H1 (cell line): ENCODE measurements at regions not wholly inside any gene's neighbourhood (a gene's known extent, or its start where the extent isn't known, plus 50 kb on each side); places are given as distances from the start of the nearest gene placed in this dataset.

Experiments used
- CTCF ChIA-PET: fragments of 300-600 bp; sonication (Branson Sonifier 250); formaldehyde crosslinking; loops from one replicate; lab custom pipeline; 2021; ENCODE audit not compliant: partially characterized antibody; lab: Charles Lee
- POLR2A ChIA-PET: fragments of 300-600 bp; sonication (Branson Sonifier 250); formaldehyde crosslinking; loops from one replicate; lab custom pipeline; 2021; ENCODE audit warnings: inconsistent platforms; ENCODE audit not compliant: partially characterized antibody; lab: Charles Lee
- DNase-seq, 2 experiments: peaks; one replicate each; pipeline versions ENCODE4 v3.0.0 to v3.0.0-alpha.2; 2010 to 2022; ENCODE audit warnings: low spot score in 2 of 2, low read depth in 1 of 2, mixed read lengths in 1 of 2
- FAIRE-seq: peaks from 2 replicates; lab custom pipeline; 2011; peaks lifted over from hg19 to GRCh38; lab: Jason Lieb, UNC
- H2AFZ ChIP-seq: 2 replicates; pipeline ENCODE4 v1.8.1; 2012; ENCODE audit warnings: low read length, inconsistent platforms
- H2AK5ac ChIP-seq: 2 replicates; pipeline ENCODE4 v1.6.1; 2013; ENCODE audit warnings: low read depth, low read length
- H2BK120ac ChIP-seq: replicated peaks from 2 replicates; pipeline ENCODE3; 2013; ENCODE audit warnings: low read depth, low read length, inconsistent platforms
- H2BK12ac ChIP-seq: 2 replicates; pipeline ENCODE4 v1.6.1; 2013; ENCODE audit warnings: low read depth, low read length
- H2BK15ac ChIP-seq: 2 replicates; pipeline ENCODE4 v1.6.1; 2013; ENCODE audit warnings: low read length
- H2BK20ac ChIP-seq: 2 replicates; pipeline ENCODE4 v1.6.1; 2013; ENCODE audit warnings: low read length
- H2BK5ac ChIP-seq: 2 replicates; pipeline ENCODE4 v1.6.1; 2013; ENCODE audit warnings: low read depth, low read length
- H3K14ac ChIP-seq: 2 replicates; pipeline ENCODE4 v1.6.1; 2013; ENCODE audit warnings: inconsistent platforms; ENCODE audit not compliant: insufficient read length
- H3K18ac ChIP-seq: 2 replicates; pipeline ENCODE4 v1.6.1; 2013; ENCODE audit warnings: low read length; ENCODE audit errors: extremely low read depth
- H3K23ac ChIP-seq: 2 replicates; pipeline ENCODE4 v1.6.1; 2013; ENCODE audit warnings: inconsistent platforms; ENCODE audit not compliant: insufficient read length
- H3K23me2 ChIP-seq: 2 replicates; pipeline ENCODE4 v1.6.1; 2013; ENCODE audit warnings: low read depth, low read length
- H3K27ac ChIP-seq: 2 replicates; pipeline ENCODE4 v1.6.1; 2011; ENCODE audit warnings: low read depth, low read length, inconsistent platforms
- H3K27me3 ChIP-seq, 4 experiments: replicated peaks in 1 of 4; 1 replicate in 1 of 4; 2 replicates in 3 of 4; pipeline versions ENCODE4 v1.6.1 to v1.8.1; 2011 to 2013; ENCODE audit warnings: low read length in 3 of 4, mild to moderate bottlenecking in 3 of 4, inconsistent platforms in 2 of 4, mixed read lengths in 2 of 4, moderate library complexity in 1 of 4; ENCODE audit not compliant: control insufficient read depth in 3 of 4, insufficient read depth in 3 of 4; ENCODE audit errors: extremely low read depth in 1 of 4
- H3K36me3 ChIP-seq, 4 experiments: 2 replicates each; pipeline versions ENCODE4 v1.6.1 to v1.8.1; 2011 to 2013; ENCODE audit warnings: mild to moderate bottlenecking in 4 of 4, low read length in 3 of 4, moderate library complexity in 2 of 4, control low read depth in 1 of 4, inconsistent platforms in 1 of 4; ENCODE audit not compliant: insufficient read depth in 4 of 4, control insufficient read depth in 2 of 4
- H3K4ac ChIP-seq: replicated peaks from 2 replicates; pipeline ENCODE3; 2013; ENCODE audit warnings: low read length, low read depth, mixed read lengths, inconsistent platforms; ENCODE audit not compliant: insufficient read length
- H3K4me1 ChIP-seq, 4 experiments: replicated peaks in 1 of 4; 1 replicate in 1 of 4; 2 replicates in 3 of 4; pipeline versions ENCODE4 v1.6.1 to v1.8.1; 2011 to 2013; ENCODE audit warnings: low read length in 3 of 4, inconsistent platforms in 2 of 4, mixed read lengths in 1 of 4; ENCODE audit not compliant: insufficient read depth in 4 of 4, control insufficient read depth in 3 of 4
- H3K4me2 ChIP-seq, 2 experiments: 2 replicates each; pipeline versions ENCODE4 v1.6.1 to v1.8.1; 2011 to 2013; ENCODE audit warnings: low read depth in 2 of 2, low read length in 2 of 2, control low read depth in 1 of 2, inconsistent platforms in 1 of 2, mild to moderate bottlenecking in 1 of 2; ENCODE audit not compliant: insufficient read depth in 1 of 2
- H3K4me3 ChIP-seq, 4 experiments: fragments of 200-600, 300-600 bp in 1 of 4; sonication (generic), shearing (Covaris generic), sonication (Bioruptor Twin) in 1 of 4; 2 replicates each; pipeline versions ENCODE4 v1.5.1 to v1.8.1; 2011 to 2016; ENCODE audit warnings: low read length in 4 of 4, low read depth in 3 of 4, control low read depth in 2 of 4, inconsistent platforms in 2 of 4, mild to moderate bottlenecking in 2 of 4, mixed read lengths in 1 of 4, moderate library complexity in 1 of 4; ENCODE audit not compliant: insufficient read depth in 2 of 4; ENCODE audit errors: extremely low read depth in 1 of 4
- H3K56ac ChIP-seq: replicated peaks from 2 replicates; pipeline ENCODE3; 2013; ENCODE audit warnings: low read depth, mild to moderate bottlenecking, mixed read lengths, low read length, inconsistent platforms; ENCODE audit not compliant: insufficient read length
- H3K79me1 ChIP-seq: 2 replicates; pipeline ENCODE4 v1.6.1; 2013; ENCODE audit warnings: low read depth, low read length, control low read depth
- H3K79me2 ChIP-seq, 2 experiments: 2 replicates each; pipeline versions ENCODE4 v1.6.1 to v1.8.1; 2012 to 2013; ENCODE audit warnings: low read length in 2 of 2, mild to moderate bottlenecking in 2 of 2, inconsistent platforms in 1 of 2; ENCODE audit not compliant: insufficient read depth in 2 of 2, control insufficient read depth in 1 of 2
- H3K9ac ChIP-seq, 4 experiments: replicated peaks in 1 of 4; 1 replicate in 1 of 4; 2 replicates in 3 of 4; pipeline versions ENCODE4 v1.6.1 to v1.8.1; 2011 to 2013; ENCODE audit warnings: low read depth in 3 of 4, low read length in 3 of 4, control low read depth in 2 of 4, mild to moderate bottlenecking in 2 of 4, moderate library complexity in 2 of 4, inconsistent platforms in 1 of 4; ENCODE audit errors: extremely low read depth in 1 of 4
- H3K9me3 ChIP-seq, 2 experiments: 2 replicates each; pipeline versions ENCODE4 v1.6.1 to v1.8.1; 2012 to 2013; ENCODE audit warnings: mild to moderate bottlenecking in 2 of 2, moderate library complexity in 2 of 2, control low read depth in 1 of 2, inconsistent platforms in 1 of 2, low read depth in 1 of 2, low read length in 1 of 2, mixed read lengths in 1 of 2; ENCODE audit not compliant: insufficient read depth in 2 of 2
- H4K20me1 ChIP-seq, 2 experiments: replicated peaks in 1 of 2; 2 replicates each; pipeline versions ENCODE3 to v1.8.1; 2011 to 2013; ENCODE audit warnings: inconsistent platforms in 2 of 2, low read length in 2 of 2, mild to moderate bottlenecking in 1 of 2; ENCODE audit not compliant: insufficient read depth in 2 of 2, control insufficient read depth in 1 of 2
- H4K5ac ChIP-seq: 2 replicates; pipeline ENCODE4 v1.6.1; 2013; ENCODE audit warnings: low read length, low read depth, mixed read lengths, inconsistent platforms; ENCODE audit not compliant: insufficient read length
- H4K8ac ChIP-seq: 2 replicates; pipeline ENCODE4 v1.8.0; 2013; ENCODE audit warnings: mild to moderate bottlenecking, moderate library complexity, low read length, inconsistent platforms; ENCODE audit not compliant: insufficient read depth; ENCODE audit errors: extremely low read depth
- H4K91ac ChIP-seq: replicated peaks from 2 replicates; pipeline ENCODE3; 2013; ENCODE audit warnings: low read length, mixed read lengths, inconsistent platforms; ENCODE audit not compliant: insufficient read length
- CEBPB ChIP-seq: IDR thresholded peaks from 2 replicates; pipeline ENCODE4 v1.6.1; 2012; ENCODE audit warnings: low read depth, low read length
- CHD2 ChIP-seq: IDR thresholded peaks from 2 replicates; pipeline ENCODE4 v1.6.1; 2012; ENCODE audit warnings: low read length, improper control_type of control experiment
- GTF2F1 ChIP-seq: IDR thresholded peaks from 2 replicates; pipeline ENCODE4 v1.6.1; 2012; ENCODE audit warnings: low read depth, low read length, improper control_type of control experiment, borderline replicate concordance
- KDM1A ChIP-seq: fragments of 200-600, 300-600 bp; sonication (generic); IDR thresholded peaks from 2 replicates; pipeline ENCODE4 v1.7.1; 2016; ENCODE audit warnings: mild to moderate bottlenecking, low read length, borderline replicate concordance
- KDM5A ChIP-seq: fragments of 200-600 bp; IDR thresholded peaks from 2 replicates; pipeline ENCODE4 v1.7.1; 2012; ENCODE audit warnings: mild to moderate bottlenecking, low read length, inconsistent platforms, mixed read lengths
- MAFK ChIP-seq: IDR thresholded peaks from 2 replicates; pipeline ENCODE4 v1.6.1; 2012; ENCODE audit warnings: low read depth, mild to moderate bottlenecking, improper control_type of control experiment, low read length
- NRF1 ChIP-seq: IDR thresholded peaks from 2 replicates; pipeline ENCODE4 v1.6.1; 2011; ENCODE audit warnings: mild to moderate bottlenecking, low read depth, low read length, improper control_type of control experiment
- RAD21 ChIP-seq, 2 experiments: IDR thresholded peaks in 1 of 2; conservative IDR thresholded peaks in 1 of 2; 2 replicates each; pipeline ENCODE4 v1.6.1; 2011; ENCODE audit warnings: low read depth in 2 of 2, low read length in 2 of 2, improper control_type of control experiment in 1 of 2, inconsistent platforms in 1 of 2, mild to moderate bottlenecking in 1 of 2, moderate library complexity in 1 of 2
- RFX5 ChIP-seq: IDR thresholded peaks from 2 replicates; pipeline ENCODE4 v1.6.1; 2011; ENCODE audit warnings: low read depth, low read length, improper control_type of control experiment, borderline replicate concordance
- RNF2 ChIP-seq: fragments of 200-900, 300-1000 bp; sonication (generic); IDR thresholded peaks from 2 replicates; pipeline ENCODE4 v1.7.1; 2016; ENCODE audit warnings: borderline replicate concordance, low read depth, mild to moderate bottlenecking, antibody characterized with exemption, low read length; ENCODE audit not compliant: poor library complexity, severe bottlenecking; ENCODE audit errors: missing control alignments
- TBP ChIP-seq: IDR thresholded peaks from 2 replicates; pipeline ENCODE4 v1.6.1; 2011; ENCODE audit warnings: low read depth, low read length, improper control_type of control experiment
- TEAD4 ChIP-seq: IDR thresholded peaks from 2 replicates; pipeline ENCODE4 v1.6.1; 2012; ENCODE audit warnings: low read depth, low read length, inconsistent platforms, mixed read lengths
- YY1 ChIP-seq: IDR thresholded peaks from 2 replicates; pipeline ENCODE4 v1.6.1; 2011; ENCODE audit warnings: low read depth, mild to moderate bottlenecking, low read length
- WGBS, 2 experiments: shearing (Covaris generic) in 1 of 2; methylation state at CpG; one replicate each; pipeline versions ENCODE4 v1.1.6 to v1.1.7; 2013 to 2015; ENCODE audit warnings: low lambda C conversion rate in 2 of 2, mixed read lengths in 2 of 2, inconsistent platforms in 1 of 2, low coverage in 1 of 2, missing lambda C conversion rate in 1 of 2; ENCODE audit not compliant: insufficient replicate concordance in 2 of 2, insufficient coverage in 1 of 2, insufficient read length in 1 of 2; ENCODE audit errors: extremely low coverage in 1 of 2, missing lambda C conversion rate in 1 of 2; 5-methylcytosine and 5-hydroxymethylcytosine counted together

GRCh38 chr4:28105271-28105859, 1244.7 kb downstream of the STIM2 start:
- H3K4me3 ChIP-seq, result no peak overlapping the region
- ChIA-PET POLR2A (no interaction called here), CTCF (no interaction called here)
- no peak overlapping the region for H3K18ac ChIP-seq
- no peak overlapping the region for H2BK120ac ChIP-seq
- no peak overlapping the region for H2AFZ ChIP-seq
- no peak overlapping the region for H3K4ac ChIP-seq
- H3K4me2 ChIP-seq, result no peak overlapping the region
- no peaks in the 10 kb centered on the region for H3K4me1 ChIP-seq
- no peak overlapping the region for H4K91ac ChIP-seq
- WGBS, 2 experiments, result 90% methylated on average over 2 of the region's 2 CpGs; no CpG with 5 or more reads in 1 of the 2 experiments
- H2BK20ac ChIP-seq, result no peak overlapping the region
- FAIRE-seq, result no peak
- no peak for DNase-seq
- no peak overlapping the region for H3K27ac ChIP-seq
- H3K36me3 ChIP-seq, result no peaks in the 10 kb centered on the region
- H3K9ac ChIP-seq, result no peak overlapping the region
- no peaks in the 10 kb centered on the region for H3K79me2 ChIP-seq
- H3K23ac ChIP-seq, result no peak overlapping the region
- H3K14ac ChIP-seq, result no peak overlapping the region
- no peaks in the 10 kb centered on the region for H3K79me1 ChIP-seq
- no peak overlapping the region for H2BK5ac ChIP-seq
- no peaks in the 10 kb centered on the region for H3K9me3 ChIP-seq
- H2BK15ac ChIP-seq, result no peak overlapping the region
- H4K5ac ChIP-seq, result no peak overlapping the region
- H2AK5ac ChIP-seq, result no peak overlapping the region
- H4K8ac ChIP-seq, result no peak overlapping the region
- H3K56ac ChIP-seq, result no peak overlapping the region
- H2BK12ac ChIP-seq, result no peak overlapping the region
- no peaks in the 10 kb centered on the region for H3K27me3 ChIP-seq
- H3K23me2 ChIP-seq, result no peaks in the 10 kb centered on the region
- no peaks in the 10 kb centered on the region for H4K20me1 ChIP-seq
- no peak for TF ChIP-seq GTF2F1
- no peak for TF ChIP-seq RNF2
- TF ChIP-seq KDM5A, result no peak
- TF ChIP-seq KDM1A, result no peak
- TF ChIP-seq NRF1, result no peak
- TF ChIP-seq CEBPB, result no peak
- no peak for TF ChIP-seq CHD2
- TF ChIP-seq RAD21 (IDR thresholded peaks at IDR 0.05 in 1 of 2, conservative IDR thresholded peaks at IDR 0.05 in 1 of 2; ENCODE audit: low read depth in 2 of 2, low read length in 2 of 2), result no peak
- TF ChIP-seq MAFK, result no peak
- no peak for TF ChIP-seq RFX5
- no peak for TF ChIP-seq TEAD4
- TF ChIP-seq YY1, result no peak
- no peak for TF ChIP-seq TBP
